GM10266 (cell line): ENCODE measurements at regions not wholly inside any gene's neighbourhood (a gene's known extent, or its start where the extent isn't known, plus 50 kb on each side); places are given as distances from the start of the nearest gene placed in this dataset.

Source experiments
- DNase-seq: peaks from one replicate; pipeline ENCODE4 v3.0.0; 2012; ENCODE audit errors: extremely low spot score
- TF ChIP-seq, protein P1 (sequence below): IDR thresholded peaks from 2 replicates; pipeline ENCODE4 v1.5.1; 2012; ENCODE audit warnings: mild to moderate bottlenecking, low read depth; ENCODE audit not compliant: control insufficient read depth, insufficient read depth; ENCODE audit errors: missing control alignments

DNA sequence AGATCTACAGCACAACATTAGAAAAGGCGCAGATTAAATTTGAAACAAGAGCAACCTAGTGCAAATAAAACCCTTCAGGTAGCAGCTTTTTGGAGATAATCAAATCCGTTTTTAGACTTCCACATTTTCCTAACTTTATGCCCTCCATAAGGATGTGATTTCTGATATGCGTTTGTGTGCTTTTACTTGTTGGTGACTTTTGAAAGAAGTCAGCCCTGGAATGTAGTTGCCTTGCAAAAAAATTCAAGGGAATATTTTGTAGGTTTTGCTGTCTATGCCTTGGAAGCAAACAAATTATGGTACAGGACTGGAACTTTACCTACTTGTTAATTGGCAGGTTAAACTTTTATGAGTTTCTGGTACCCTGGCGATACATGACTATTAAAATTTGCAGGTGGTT, 86.7 kb upstream of the HDAC9 start:
- TF ChIP-seq, protein P1, sequence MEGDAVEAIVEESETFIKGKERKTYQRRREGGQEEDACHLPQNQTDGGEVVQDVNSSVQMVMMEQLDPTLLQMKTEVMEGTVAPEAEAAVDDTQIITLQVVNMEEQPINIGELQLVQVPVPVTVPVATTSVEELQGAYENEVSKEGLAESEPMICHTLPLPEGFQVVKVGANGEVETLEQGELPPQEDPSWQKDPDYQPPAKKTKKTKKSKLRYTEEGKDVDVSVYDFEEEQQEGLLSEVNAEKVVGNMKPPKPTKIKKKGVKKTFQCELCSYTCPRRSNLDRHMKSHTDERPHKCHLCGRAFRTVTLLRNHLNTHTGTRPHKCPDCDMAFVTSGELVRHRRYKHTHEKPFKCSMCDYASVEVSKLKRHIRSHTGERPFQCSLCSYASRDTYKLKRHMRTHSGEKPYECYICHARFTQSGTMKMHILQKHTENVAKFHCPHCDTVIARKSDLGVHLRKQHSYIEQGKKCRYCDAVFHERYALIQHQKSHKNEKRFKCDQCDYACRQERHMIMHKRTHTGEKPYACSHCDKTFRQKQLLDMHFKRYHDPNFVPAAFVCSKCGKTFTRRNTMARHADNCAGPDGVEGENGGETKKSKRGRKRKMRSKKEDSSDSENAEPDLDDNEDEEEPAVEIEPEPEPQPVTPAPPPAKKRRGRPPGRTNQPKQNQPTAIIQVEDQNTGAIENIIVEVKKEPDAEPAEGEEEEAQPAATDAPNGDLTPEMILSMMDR, result no peak
- no peak for DNase-seq

DNA sequence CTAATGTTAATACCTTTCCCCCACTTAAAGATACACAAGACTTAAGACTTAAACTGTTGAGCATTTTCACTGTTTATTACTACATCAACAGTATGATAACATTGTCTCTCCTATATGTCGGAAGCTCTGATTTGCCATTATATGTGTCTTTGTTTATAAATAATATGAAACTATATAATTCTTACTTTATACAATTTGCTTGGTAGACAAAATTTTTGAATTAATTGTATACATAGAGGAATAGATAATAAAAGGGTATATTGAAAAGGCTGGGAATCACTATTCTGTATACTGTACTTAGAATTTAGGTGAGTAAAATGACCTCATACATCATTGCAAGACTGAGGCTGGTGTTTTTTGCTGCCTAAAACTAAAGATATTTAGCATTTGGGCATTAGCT, 82.1 kb upstream of the HDAC9 start:
- no peak for DNase-seq
- TF ChIP-seq, protein P1, result no peak

DNA sequence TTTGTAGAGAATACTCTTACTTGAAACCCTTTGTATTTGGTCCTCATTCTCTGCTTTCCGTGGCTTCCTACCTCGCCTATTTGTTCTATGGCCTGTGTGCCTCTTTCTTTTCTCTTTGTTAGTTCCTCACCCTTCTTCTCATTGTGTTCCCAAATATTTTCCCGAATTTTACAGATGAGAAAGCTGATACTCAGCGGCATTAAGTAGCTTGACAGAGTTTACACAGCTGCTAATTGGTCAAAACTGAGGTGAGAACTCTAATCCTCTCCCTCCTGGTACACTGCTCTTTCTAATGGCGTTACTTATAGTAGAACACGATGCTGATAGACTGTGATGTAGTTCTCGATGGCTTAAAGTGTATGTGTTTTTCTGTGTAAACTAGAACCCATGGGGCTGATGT, 80.7 kb upstream of the HDAC9 start:
- TF ChIP-seq, protein P1, result no peak
- DNase-seq, result no peak

DNA sequence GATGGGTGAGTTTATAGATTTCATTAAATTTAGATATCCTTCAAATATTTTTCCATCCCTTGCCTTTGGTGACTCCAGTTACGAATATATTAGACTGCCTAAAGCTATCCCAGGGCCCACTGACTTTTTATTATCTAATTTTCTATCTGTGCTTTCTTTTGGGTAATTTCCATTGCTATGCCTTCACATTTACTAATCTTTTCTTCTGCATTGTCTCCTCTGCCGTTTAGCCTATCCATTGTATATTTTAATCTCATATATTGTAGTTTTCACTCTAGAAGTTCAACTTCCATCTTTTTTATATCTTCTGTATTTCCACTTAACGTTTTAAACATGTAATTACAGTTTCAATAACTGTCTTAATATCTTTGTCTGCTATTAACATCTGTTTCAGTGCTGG, 78.6 kb upstream of the HDAC9 start:
- no peak for DNase-seq
- TF ChIP-seq, protein P1, result no peak

DNA sequence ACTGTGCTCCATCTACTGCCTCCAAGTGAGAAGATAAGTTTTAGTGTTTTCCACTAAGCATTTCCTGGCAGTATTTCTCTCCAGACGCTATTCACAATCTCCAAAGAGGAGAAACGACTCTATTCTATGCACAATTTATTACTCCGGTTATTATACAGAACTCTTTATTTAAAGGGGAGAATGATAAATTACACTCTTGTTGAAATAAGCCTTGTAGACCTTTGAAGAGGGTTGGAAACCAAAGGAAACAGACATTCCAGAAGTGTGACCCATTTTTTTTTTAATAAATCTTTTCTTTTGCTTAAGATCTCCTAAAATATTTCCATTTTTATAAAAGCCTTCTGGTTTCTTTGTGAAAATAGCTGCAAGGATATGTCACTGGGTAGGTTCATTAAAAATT, 76.1 kb upstream of the HDAC9 start:
- no peak for DNase-seq
- TF ChIP-seq, protein P1, result no peak

DNA sequence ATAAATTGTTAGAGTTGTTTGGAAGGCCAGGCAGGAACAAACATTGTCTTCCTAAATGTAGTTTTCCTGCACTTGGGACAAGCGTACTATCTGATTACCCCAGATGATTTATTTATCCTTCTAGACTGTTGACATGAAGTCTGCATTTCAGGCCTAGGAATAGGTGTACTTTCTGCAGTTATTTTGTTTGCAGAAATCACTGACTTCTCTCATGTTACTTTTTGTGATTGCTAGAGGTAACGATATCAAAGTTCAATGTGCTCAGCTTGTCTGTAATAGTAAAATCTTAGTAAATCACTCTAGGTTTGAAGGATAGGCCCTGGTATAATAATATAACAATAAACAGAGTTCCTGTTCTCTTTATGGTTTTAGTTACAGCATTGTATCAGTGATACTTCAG, 75.4 kb upstream of the HDAC9 start:
- TF ChIP-seq, protein P1, result no peak
- DNase-seq, result no peak

DNA sequence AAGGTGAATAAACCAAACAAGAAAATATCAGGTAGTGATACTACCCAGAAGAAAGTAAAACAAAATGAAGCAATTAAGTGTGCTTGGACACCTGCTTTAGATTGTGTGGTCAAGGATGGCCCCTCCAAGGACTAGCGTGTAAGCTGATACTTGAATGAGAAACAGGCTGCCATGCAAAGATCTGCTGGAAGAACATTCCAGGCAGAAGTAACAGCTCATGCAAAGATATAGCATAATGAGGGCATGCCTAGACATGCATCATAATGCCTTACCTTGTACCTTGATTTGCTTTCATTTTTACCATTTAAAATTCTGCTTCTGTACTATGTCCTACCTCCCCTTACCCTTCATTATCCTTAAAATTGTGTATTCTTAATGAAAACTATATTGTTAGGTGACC, 74.8 kb upstream of the HDAC9 start:
- TF ChIP-seq, protein P1, result no peak

More for the DNA sequence above, 74.8 kb upstream of the HDAC9 start:
- DNase-seq, result no peak
